PC-3 (cell line): ENCODE measurements at regions not wholly inside any gene's neighbourhood (a gene's known extent, or its start where the extent isn't known, plus 50 kb on each side); places are given as distances from the start of the nearest gene placed in this dataset.

Source experiments
- ATAC-seq: fragments of 200-7000 bp; cut with Tn5 transposase; 2 replicates; pipeline ENCODE4 v1.9.1; 2020; ENCODE audit warnings: mild to moderate bottlenecking, moderate library complexity
- BruUV-seq: library from RNA; stranded (reverse); fragments of 400-500 nt; replicated peaks from 2 replicates; lab custom pipeline; 2021; lab: Mats Ljungman, UMichigan
- CTCF ChIA-PET: fragments of 300-600 bp; sonication (Branson Sonifier 250); formaldehyde crosslinking; loops from one replicate; lab custom pipeline; 2022; ENCODE audit warnings: antibody characterized with exemption; lab: Charles Lee
- POLR2A ChIA-PET: fragments of 300-600 bp; sonication (Branson Sonifier 250); formaldehyde crosslinking; loops from one replicate; lab custom pipeline; 2022; ENCODE audit warnings: antibody characterized with exemption; ENCODE audit not compliant: unreplicated experiment; lab: Charles Lee
- DNase-seq: peaks from one replicate; pipeline ENCODE4 v3.0.0-alpha.2; 2015
- H2AFZ ChIP-seq: fragments of 300-600 bp; sonication (generic); 2 replicates; pipeline ENCODE4 v1.6.0; 2016; ENCODE audit warnings: antibody characterized with exemption, low read length
- H3F3A ChIP-seq: fragments of 300-600 bp; sonication (generic); one replicate; pipeline ENCODE4 v1.6.0; 2017; ENCODE audit warnings: antibody characterized with exemption, low read length, control low read depth, mild to moderate bottlenecking; ENCODE audit not compliant: unreplicated experiment
- H3K27ac ChIP-seq: fragments of 300-600 bp; sonication (generic); 2 replicates; pipeline ENCODE4 v1.5.1; 2016; ENCODE audit warnings: mild to moderate bottlenecking, low read length
- H3K27me3 ChIP-seq: fragments of 300-600 bp; sonication (generic); 2 replicates; pipeline ENCODE4 v1.6.1; 2016; ENCODE audit warnings: low read length, mixed read lengths
- H3K36me3 ChIP-seq: fragments of 300-600 bp; sonication (generic); 2 replicates; pipeline ENCODE4 v1.6.1; 2016; ENCODE audit warnings: low read depth, mixed run types, low read length, mixed read lengths
- H3K4me1 ChIP-seq: fragments of 300-600 bp; sonication (generic); 2 replicates; pipeline ENCODE4 v1.5.1; 2016; ENCODE audit warnings: low read length; ENCODE audit not compliant: insufficient read depth
- H3K4me2 ChIP-seq: fragments of 300-600 bp; sonication (generic); 2 replicates; pipeline ENCODE4 v1.6.0; 2016; ENCODE audit warnings: low read length
- H3K4me3 ChIP-seq: fragments of 300-600 bp; sonication (generic); 2 replicates; pipeline ENCODE4 v1.5.1; 2016; ENCODE audit warnings: mild to moderate bottlenecking, low read length, mixed read lengths
- H3K79me2 ChIP-seq: fragments of 300-600 bp; sonication (generic); 2 replicates; pipeline ENCODE4 v1.6.1; 2017; ENCODE audit warnings: low read length, mixed read lengths
- H3K9ac ChIP-seq: fragments of 300-600 bp; sonication (generic); 2 replicates; pipeline ENCODE4 v1.6.0; 2016; ENCODE audit warnings: mild to moderate bottlenecking, low read length
- H3K9me2 ChIP-seq: fragments of 300-600 bp; sonication (generic); replicated peaks from 2 replicates; pipeline ENCODE4 v1.6.1; 2016; ENCODE audit warnings: mixed run types, low read length, mixed read lengths
- H3K9me3 ChIP-seq: fragments of 300-600 bp; sonication (generic); 2 replicates; pipeline ENCODE4 v1.6.1; 2016; ENCODE audit warnings: low read length, mixed read lengths
- H4K20me1 ChIP-seq: fragments of 300-600 bp; sonication (generic); 2 replicates; pipeline ENCODE4 v1.6.1; 2016; ENCODE audit warnings: low read length, mixed read lengths
- EZH2 ChIP-seq: fragments of 300-600 bp; sonication (generic); IDR thresholded peaks from one replicate; pipeline ENCODE4 v1.6.1; 2017; ENCODE audit warnings: antibody characterized with exemption, mild to moderate bottlenecking, low read length; ENCODE audit not compliant: unreplicated experiment
- EZH2phosphoT487 ChIP-seq: fragments of 300-600 bp; sonication (generic); IDR thresholded peaks from 2 replicates; pipeline ENCODE4 v1.6.1; 2018; ENCODE audit warnings: mild to moderate bottlenecking, antibody characterized with exemption, low read length, borderline replicate concordance
- intact Hi-C: fragments of 100-400 bp; cut with micrococcal nuclease; formaldehyde crosslinking; loops from 2 replicates; pipeline ENCODE4 v1.9.0; 2023
- TF ChIP-seq, protein P1 (sequence below): fragments of 300-600 bp; sonication (generic); conservative IDR thresholded peaks from 2 replicates; pipeline ENCODE4 v1.5.1; 2017; ENCODE audit warnings: antibody characterized with exemption, low read depth, mild to moderate bottlenecking, low read length

DNA sequence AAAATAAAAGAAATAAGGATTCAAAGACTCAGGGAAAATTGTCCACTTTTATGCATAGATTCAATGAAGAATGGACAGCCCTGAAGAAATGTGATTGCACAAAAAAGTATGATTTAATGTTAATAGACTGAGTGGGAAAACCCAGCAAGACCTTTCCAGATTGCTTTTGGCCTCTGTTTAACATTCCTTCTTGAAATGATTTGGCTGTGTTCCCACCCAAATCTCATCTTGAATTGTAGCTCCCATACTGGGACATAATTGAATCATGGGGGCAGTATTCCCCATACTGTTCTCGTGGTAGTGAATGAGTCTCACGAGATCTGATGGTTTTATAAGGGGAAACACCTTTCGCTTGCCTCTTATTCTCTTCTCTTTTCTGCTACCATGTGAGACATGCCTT, 1316.9 kb upstream of the SEL1L start:
- H4K20me1 ChIP-seq: no peaks in the 10 kb centered on the region
- H3K27ac ChIP-seq: no peak overlapping the region
- no peaks in the 10 kb centered on the region for H3K36me3 ChIP-seq
- intact Hi-C loops: no loop called here
- H3K27me3 ChIP-seq: no peaks in the 10 kb centered on the region
- no peaks in the 10 kb centered on the region for H3K79me2 ChIP-seq
- TF ChIP-seq EZH2phosphoT487: no peak
- no peak for TF ChIP-seq EZH2
- TF ChIP-seq, protein P1, sequence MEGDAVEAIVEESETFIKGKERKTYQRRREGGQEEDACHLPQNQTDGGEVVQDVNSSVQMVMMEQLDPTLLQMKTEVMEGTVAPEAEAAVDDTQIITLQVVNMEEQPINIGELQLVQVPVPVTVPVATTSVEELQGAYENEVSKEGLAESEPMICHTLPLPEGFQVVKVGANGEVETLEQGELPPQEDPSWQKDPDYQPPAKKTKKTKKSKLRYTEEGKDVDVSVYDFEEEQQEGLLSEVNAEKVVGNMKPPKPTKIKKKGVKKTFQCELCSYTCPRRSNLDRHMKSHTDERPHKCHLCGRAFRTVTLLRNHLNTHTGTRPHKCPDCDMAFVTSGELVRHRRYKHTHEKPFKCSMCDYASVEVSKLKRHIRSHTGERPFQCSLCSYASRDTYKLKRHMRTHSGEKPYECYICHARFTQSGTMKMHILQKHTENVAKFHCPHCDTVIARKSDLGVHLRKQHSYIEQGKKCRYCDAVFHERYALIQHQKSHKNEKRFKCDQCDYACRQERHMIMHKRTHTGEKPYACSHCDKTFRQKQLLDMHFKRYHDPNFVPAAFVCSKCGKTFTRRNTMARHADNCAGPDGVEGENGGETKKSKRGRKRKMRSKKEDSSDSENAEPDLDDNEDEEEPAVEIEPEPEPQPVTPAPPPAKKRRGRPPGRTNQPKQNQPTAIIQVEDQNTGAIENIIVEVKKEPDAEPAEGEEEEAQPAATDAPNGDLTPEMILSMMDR: no peak
- peaks cover 5% of the 10 kb centered on the region; the same call in 1 of the 2 replicates for H3K9me3 ChIP-seq
- H2AFZ ChIP-seq: no peak overlapping the region
- no peak for DNase-seq
- H3K4me3 ChIP-seq: no peak overlapping the region
- H3K9me2 ChIP-seq: no peaks in the 10 kb centered on the region
- no peaks in the 10 kb centered on the region for H3F3A ChIP-seq
- no peaks in the 10 kb centered on the region for H3K4me1 ChIP-seq
- ATAC-seq: no peak
- H3K4me2 ChIP-seq: no peak overlapping the region
- BruUV-seq: no TSS peak
- ChIA-PET CTCF (no interaction called here), POLR2A (no interaction called here)
- H3K9ac ChIP-seq: no peak overlapping the region

GRCh38 chr14:82854131-82854530, 1320.5 kb upstream of the SEL1L start:
- BruUV-seq: no TSS peak
- Histone ChIP-seq H3K9ac (no peak overlapping the region), H3K9me3 (peaks cover 8% of the 10 kb centered on the region; the same call in 1 of the 2 replicates), H2AFZ (no peak overlapping the region), H3F3A (no peaks in the 10 kb centered on the region), H4K20me1 (no peaks in the 10 kb centered on the region), H3K27ac (no peak overlapping the region), H3K36me3 (no peaks in the 10 kb centered on the region), H3K4me1 (no peaks in the 10 kb centered on the region), H3K79me2 (no peaks in the 10 kb centered on the region), H3K4me2 (no peak overlapping the region), H3K4me3 (no peak overlapping the region), H3K9me2 (no peaks in the 10 kb centered on the region), H3K27me3 (no peaks in the 10 kb centered on the region)
- ATAC-seq: no peak
- intact Hi-C loops: no loop called here
- ChIA-PET POLR2A (no interaction called here), CTCF (no interaction called here)
- no peak for DNase-seq
- TF ChIP-seq, protein P1: no peak
- TF ChIP-seq EZH2phosphoT487 (no peak), EZH2 (no peak)

DNA sequence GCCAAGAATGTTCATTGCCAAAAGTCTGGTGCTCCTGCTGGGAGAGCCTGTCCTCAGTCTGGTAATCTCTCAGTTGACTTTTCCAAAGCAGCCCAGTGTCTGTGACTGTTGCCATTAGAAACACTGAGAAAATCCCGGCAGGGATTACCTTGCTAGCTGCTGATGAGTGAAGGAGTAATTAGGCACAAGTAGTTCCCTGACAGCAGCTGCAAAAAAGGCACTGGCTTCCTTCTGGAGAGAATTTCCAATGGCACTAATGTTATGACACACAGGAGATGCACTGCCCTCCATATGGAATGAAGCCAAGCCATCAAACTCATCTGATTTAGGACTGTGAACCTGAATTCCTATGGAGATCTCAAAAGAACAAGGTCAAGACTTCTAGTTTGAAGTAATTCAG, 1321.2 kb upstream of the SEL1L start:
- no peak for ATAC-seq
- Histone ChIP-seq H3K27ac (no peak overlapping the region), H3K9me3 (peaks cover 8% of the 10 kb centered on the region; the same call in 1 of the 2 replicates), H4K20me1 (no peaks in the 10 kb centered on the region), H3K4me2 (no peak overlapping the region), H3K4me3 (no peak overlapping the region), H2AFZ (no peak overlapping the region), H3K27me3 (no peaks in the 10 kb centered on the region), H3K9me2 (no peaks in the 10 kb centered on the region), H3K79me2 (no peaks in the 10 kb centered on the region), H3K36me3 (no peaks in the 10 kb centered on the region), H3K4me1 (no peaks in the 10 kb centered on the region), H3K9ac (no peak overlapping the region), H3F3A (no peaks in the 10 kb centered on the region)
- BruUV-seq: no TSS peak
- intact Hi-C loops: no loop called here
- TF ChIP-seq EZH2phosphoT487 (no peak), EZH2 (no peak)
- TF ChIP-seq, protein P1: no peak
- no peak for DNase-seq
- ChIA-PET POLR2A (no interaction called here), CTCF (no interaction called here)
